ENCODE measurements at regions not wholly inside any gene's neighbourhood (a gene's known extent, or its start where the extent isn't known, plus 50 kb on each side); places are given as distances from the start of the nearest gene placed in this dataset.

DNA sequence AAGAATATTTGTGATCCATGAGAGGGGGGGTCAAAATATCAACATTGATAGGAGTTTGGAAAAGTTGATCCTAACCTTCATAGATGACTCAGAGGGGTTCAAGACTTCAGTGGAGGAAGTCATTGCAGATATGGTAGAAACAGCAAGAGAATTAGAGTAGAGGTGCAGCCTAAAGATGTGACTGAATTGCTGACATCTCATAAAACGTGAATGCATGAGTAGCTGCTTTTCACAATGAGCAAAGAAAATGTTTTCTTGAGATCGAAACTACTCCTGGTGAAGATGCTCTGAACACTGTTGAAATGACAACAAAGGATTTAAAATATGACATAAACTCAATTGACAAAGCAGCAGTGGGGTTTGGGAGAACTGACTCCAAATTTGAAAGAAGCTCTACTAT, 700.7 kb upstream of the FZD8 start:
- TF ChIP-seq TAF1 (IDR thresholded peaks at IDR 0.05; ENCODE audit: low read depth, low read length) (no peak), POLR2AphosphoS5 (IDR thresholded peaks at IDR 0.05; ENCODE audit: low read depth, low read length) (no peak), POLR2A (IDR thresholded peaks at IDR 0.05; ENCODE audit: low read depth, low read length) (no peak)

All from GM12891 (cell line).